Gastrocnemius medialis (tissue), 4 donors: ENCODE measurements at regions not wholly inside any gene's neighbourhood (a gene's known extent, or its start where the extent isn't known, plus 50 kb on each side); places are given as distances from the start of the nearest gene placed in this dataset.

ENCODE experiments used
- ATAC-seq, 2 donors: fragments of 150-250 bp; one replicate each; pipeline ENCODE4 v1.9.1; 2016
- DNase-seq, 2 donors: peaks; one replicate each; pipeline ENCODE4 v3.0.0-alpha.2; 2019
- H3K27ac ChIP-seq, 4 donors: fragments of 200-600 bp; sonication (generic); 1 replicate in 1 of 4; 2 replicates in 3 of 4; pipeline ENCODE4 v1.5.1; 2016 to 2018; ENCODE audit warnings: mild to moderate bottlenecking in 2 of 4, moderate library complexity in 1 of 4
- H3K27me3 ChIP-seq, 3 donors: fragments of 200-600 bp; sonication (generic) in 2 of 3; 1 replicate in 1 of 3; 2 replicates in 2 of 3; pipeline versions ENCODE4 v1.5.1 to v1.6.0; 2016 to 2019; ENCODE audit warnings: mild to moderate bottlenecking in 1 of 3, moderate library complexity in 1 of 3
- H3K36me3 ChIP-seq, 2 donors: fragments of 200-600 bp; sonication (generic) in 1 of 2; one replicate each; pipeline ENCODE4 v1.5.1; 2017 to 2018
- H3K4me1 ChIP-seq, 2 donors: fragments of 200-600 bp; sonication (generic) in 1 of 2; one replicate each; pipeline ENCODE4 v1.5.1; 2016 to 2017; ENCODE audit warnings: mild to moderate bottlenecking in 2 of 2
- H3K4me3 ChIP-seq, 4 donors: fragments of 200-600 bp; sonication (generic) in 3 of 4; 1 replicate in 1 of 4; 2 replicates in 3 of 4; pipeline ENCODE4 v1.5.1; 2016 to 2019; ENCODE audit warnings: mild to moderate bottlenecking in 2 of 4
- H3K9me3 ChIP-seq, 3 donors: fragments of 200-600 bp; sonication (generic) in 2 of 3; 1 replicate in 1 of 3; 2 replicates in 2 of 3; pipeline ENCODE4 v1.5.1; 2016 to 2019
- POLR2A ChIP-seq, 2 donors: fragments of 450-650 bp; IDR thresholded peaks; one replicate each; pipeline ENCODE4 v1.6.1; 2017; ENCODE audit warnings: antibody characterized with exemption in 2 of 2, mild to moderate bottlenecking in 2 of 2, moderate library complexity in 2 of 2
- in situ Hi-C, 4 donors: fragments of 200-750 bp; cut with MboI; loops; one replicate each; pipeline versions ENCODE4 v1.15.0 to v1.8.0; 2017; ENCODE audit warnings: low sequenced_read_pairs in 4 of 4
- intact Hi-C: fragments of 100-400 bp; cut with DNase I; formaldehyde crosslinking; loops from one replicate; pipeline ENCODE4 v1.15.1; 2023; ENCODE audit warnings: low total_unique reads
- TF ChIP-seq, protein P1 (sequence below), 5 experiments: fragments of 450-650 bp in 3 of 5; fragments of 200-600 bp in 2 of 5; sonication (generic) in 2 of 5; IDR thresholded peaks in 4 of 5; conservative IDR thresholded peaks in 1 of 5; 1 replicate in 4 of 5; 2 replicates in 1 of 5; pipeline ENCODE4 v1.5.1; 2016 to 2019; ENCODE audit warnings: antibody characterized with exemption in 5 of 5, mild to moderate bottlenecking in 3 of 5, moderate library complexity in 3 of 5

DNA sequence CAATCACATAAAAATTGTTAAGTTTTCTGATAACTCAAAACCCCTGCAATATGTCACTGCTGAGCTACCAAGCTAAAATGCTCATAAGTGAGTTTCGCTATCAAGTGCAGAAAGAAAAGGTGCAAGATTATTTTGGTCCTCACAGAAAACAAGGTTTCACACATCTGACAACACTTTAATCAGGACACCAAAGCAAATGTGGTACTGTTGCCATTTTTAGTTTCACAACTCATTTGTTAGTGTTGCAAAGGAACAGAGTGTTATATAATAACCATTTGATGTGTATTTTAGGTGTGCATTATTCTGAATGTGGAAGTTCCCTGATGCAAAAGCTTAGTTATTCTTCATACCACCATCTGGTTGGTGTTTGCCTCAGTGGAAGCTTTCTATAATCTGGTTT lies 956.2 kb downstream of the DSC3 start:
- intact Hi-C loops: no loop called here

DNA sequence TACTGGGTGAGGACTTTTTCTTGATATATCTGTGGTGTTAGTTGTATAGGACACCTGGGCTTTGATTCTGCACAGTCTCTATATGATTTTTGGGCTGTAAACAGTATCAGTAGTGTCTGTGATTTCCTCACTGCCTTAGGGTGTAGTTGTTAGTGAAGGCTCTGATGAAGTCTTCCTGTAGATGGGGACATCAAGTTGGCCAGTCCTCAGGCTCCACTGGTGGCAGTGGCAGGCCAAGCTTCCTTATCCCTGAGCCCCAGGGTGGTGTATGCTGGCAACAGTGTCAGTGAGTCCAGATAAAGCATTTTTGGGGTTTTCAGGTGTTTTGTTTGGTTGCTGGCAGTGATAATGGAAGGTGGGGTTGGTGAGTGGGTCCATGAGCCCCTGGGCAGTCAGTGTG lies 961.4 kb downstream of the DSC3 start:
- intact Hi-C loops: no loop called here
- no peaks in the 10 kb centered on the region for H3K9me3 ChIP-seq
- no peak overlapping the region for H3K27ac ChIP-seq
- H3K4me1 ChIP-seq: no peaks in the 10 kb centered on the region
- no peaks in the 10 kb centered on the region for H3K27me3 ChIP-seq
- in situ Hi-C loops: no loop called here
- ATAC-seq: no peak
- H3K4me3 ChIP-seq: no peak overlapping the region
- no peaks in the 10 kb centered on the region for H3K36me3 ChIP-seq
- no peak for TF ChIP-seq POLR2A (IDR thresholded peaks at IDR 0.05)
- TF ChIP-seq, protein P1, sequence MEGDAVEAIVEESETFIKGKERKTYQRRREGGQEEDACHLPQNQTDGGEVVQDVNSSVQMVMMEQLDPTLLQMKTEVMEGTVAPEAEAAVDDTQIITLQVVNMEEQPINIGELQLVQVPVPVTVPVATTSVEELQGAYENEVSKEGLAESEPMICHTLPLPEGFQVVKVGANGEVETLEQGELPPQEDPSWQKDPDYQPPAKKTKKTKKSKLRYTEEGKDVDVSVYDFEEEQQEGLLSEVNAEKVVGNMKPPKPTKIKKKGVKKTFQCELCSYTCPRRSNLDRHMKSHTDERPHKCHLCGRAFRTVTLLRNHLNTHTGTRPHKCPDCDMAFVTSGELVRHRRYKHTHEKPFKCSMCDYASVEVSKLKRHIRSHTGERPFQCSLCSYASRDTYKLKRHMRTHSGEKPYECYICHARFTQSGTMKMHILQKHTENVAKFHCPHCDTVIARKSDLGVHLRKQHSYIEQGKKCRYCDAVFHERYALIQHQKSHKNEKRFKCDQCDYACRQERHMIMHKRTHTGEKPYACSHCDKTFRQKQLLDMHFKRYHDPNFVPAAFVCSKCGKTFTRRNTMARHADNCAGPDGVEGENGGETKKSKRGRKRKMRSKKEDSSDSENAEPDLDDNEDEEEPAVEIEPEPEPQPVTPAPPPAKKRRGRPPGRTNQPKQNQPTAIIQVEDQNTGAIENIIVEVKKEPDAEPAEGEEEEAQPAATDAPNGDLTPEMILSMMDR (IDR thresholded peaks at IDR 0.05 in 4 of 5, conservative IDR thresholded peaks at IDR 0.05 in 1 of 5): no peak
- DNase-seq: no peak

More for the DNA sequence above, 956.2 kb downstream of the DSC3 start:
- Histone ChIP-seq H3K36me3 (no peaks in the 10 kb centered on the region), H3K27ac (no peak overlapping the region), H3K9me3 (no peaks in the 10 kb centered on the region), H3K4me3 (no peak overlapping the region), H3K4me1 (no peaks in the 10 kb centered on the region), H3K27me3 (no peaks in the 10 kb centered on the region)
- TF ChIP-seq, protein P1 (IDR thresholded peaks at IDR 0.05 in 4 of 5, conservative IDR thresholded peaks at IDR 0.05 in 1 of 5): no peak
- TF ChIP-seq POLR2A (IDR thresholded peaks at IDR 0.05): no peak
- ATAC-seq (no peak), DNase-seq (no peak)
- in situ Hi-C loops: no loop called here

DNA sequence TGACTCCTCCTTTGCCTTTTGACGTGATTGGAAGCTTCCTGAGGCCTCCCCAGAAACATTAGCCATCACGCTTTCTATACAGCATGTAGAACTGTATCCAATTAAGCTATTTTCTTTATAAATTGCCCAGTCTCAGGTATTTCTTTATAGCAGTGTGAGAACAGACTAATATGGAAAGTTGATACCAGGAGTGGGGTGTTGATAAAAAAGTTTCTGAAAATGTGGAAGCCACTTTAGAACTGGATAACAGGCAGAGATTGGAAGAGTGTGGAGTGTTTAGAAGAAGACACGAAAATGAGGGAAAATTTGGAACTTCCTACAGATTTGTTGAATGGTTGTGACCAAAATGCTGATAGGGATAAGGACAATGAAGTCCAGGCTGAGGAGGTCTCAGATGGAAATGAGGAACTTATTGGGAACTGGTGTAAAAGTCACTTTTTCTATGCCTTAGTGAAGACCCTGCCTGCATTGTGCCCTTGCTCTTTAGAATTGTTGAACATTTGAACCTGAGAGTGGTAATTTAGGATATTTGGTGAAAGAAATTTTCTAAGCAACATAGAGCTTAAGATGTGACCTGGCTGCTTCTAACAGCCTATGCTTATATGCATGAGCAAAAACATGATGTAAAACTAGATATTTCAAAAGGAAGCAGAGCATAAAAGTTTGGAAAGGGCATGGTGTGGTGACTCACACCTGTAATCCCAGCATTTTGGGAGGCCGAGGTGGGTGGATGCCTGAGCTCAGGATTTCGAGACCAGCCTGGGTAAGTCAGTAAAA lies 969.7 kb downstream of the DSC3 start:
- intact Hi-C loops (no loop called here), in situ Hi-C loops (no loop called here)
- no peak for ATAC-seq

DNA sequence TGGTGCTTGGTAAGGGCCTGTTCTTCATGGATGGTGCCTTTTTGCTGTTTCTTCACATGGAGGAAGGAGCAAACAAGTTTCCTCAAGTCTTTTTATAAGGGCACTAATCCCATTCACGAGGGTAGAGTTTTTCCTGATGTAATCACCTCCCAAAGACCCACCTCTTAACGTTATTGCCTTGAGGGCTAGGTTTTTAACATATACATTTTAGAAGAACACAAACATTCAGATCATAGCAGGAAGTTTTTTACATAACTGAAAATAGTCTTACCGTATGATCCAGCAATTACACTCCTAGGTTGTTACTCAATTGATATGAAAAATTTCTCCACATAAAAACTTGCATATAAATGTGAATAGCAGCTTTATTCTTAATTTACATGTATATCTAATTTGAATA lies 976.3 kb downstream of the DSC3 start:
- Histone ChIP-seq H3K9me3 (no peaks in the 10 kb centered on the region), H3K36me3 (no peaks in the 10 kb centered on the region), H3K4me3 (no peak overlapping the region), H3K27me3 (no peaks in the 10 kb centered on the region), H3K4me1 (no peaks in the 10 kb centered on the region), H3K27ac (no peak overlapping the region)
- no peak for TF ChIP-seq POLR2A (IDR thresholded peaks at IDR 0.05)
- TF ChIP-seq, protein P1 (IDR thresholded peaks at IDR 0.05 in 4 of 5, conservative IDR thresholded peaks at IDR 0.05 in 1 of 5): no peak
- DNase-seq: no peak
- intact Hi-C loops (no loop called here), in situ Hi-C loops (no loop called here)
- no peak for ATAC-seq

More for the DNA sequence above, 969.7 kb downstream of the DSC3 start:
- Histone ChIP-seq H3K9me3 (no peaks in the 10 kb centered on the region), H3K4me3 (no peak overlapping the region), H3K36me3 (no peaks in the 10 kb centered on the region), H3K4me1 (no peaks in the 10 kb centered on the region), H3K27me3 (no peaks in the 10 kb centered on the region), H3K27ac (no peak overlapping the region)
- no peak for DNase-seq
- TF ChIP-seq, protein P1 (IDR thresholded peaks at IDR 0.05 in 4 of 5, conservative IDR thresholded peaks at IDR 0.05 in 1 of 5): no peak
- TF ChIP-seq POLR2A (IDR thresholded peaks at IDR 0.05): no peak

DNA sequence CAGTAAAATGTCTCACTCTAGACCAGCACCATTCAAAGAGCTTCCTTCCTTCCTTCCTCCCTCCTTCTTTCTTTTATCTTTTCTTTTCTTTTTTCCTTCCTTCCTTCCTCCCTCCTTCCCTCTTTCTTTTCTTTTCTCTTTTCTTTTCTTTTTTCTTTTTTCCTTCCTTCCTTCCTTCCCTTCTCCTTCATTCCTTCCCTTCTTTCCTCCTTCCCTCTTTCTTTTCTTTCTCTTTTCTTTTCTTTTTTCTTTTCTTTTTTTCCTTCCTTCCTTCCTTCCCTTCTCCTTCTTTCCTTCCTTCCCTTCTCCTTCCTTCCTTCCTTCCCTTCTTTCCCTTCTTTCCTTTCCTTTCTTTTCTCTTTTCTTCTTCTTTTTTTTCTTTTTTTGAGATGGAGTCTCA lies 985.1 kb downstream of the DSC3 start:
- TF ChIP-seq, protein P1 (IDR thresholded peaks at IDR 0.05 in 4 of 5, conservative IDR thresholded peaks at IDR 0.05 in 1 of 5): no peak
- TF ChIP-seq POLR2A (IDR thresholded peaks at IDR 0.05): no peak
- no peaks in the 10 kb centered on the region for H3K27me3 ChIP-seq
- no peak for DNase-seq
- intact Hi-C loops: no loop called here
- in situ Hi-C loops: no loop called here
- no peaks in the 10 kb centered on the region for H3K4me1 ChIP-seq
- H3K36me3 ChIP-seq: no peaks in the 10 kb centered on the region
- H3K4me3 ChIP-seq: no peak overlapping the region
- no peak overlapping the region for H3K27ac ChIP-seq
- no peak for ATAC-seq
- H3K9me3 ChIP-seq: no peaks in the 10 kb centered on the region
